Skin of body (tissue), 1 donor: ENCODE measurements at regions not wholly inside any gene's neighbourhood (a gene's known extent, or its start where the extent isn't known, plus 50 kb on each side); places are given as distances from the start of the nearest gene placed in this dataset.
A peak's percentile ranks its signal among the peaks of the same experiment; 100 is the strongest.

ENCODE experiments used
- DNase-seq: peaks from one replicate; lab custom pipeline; 2025; lab: John Stamatoyannopoulos, UW

DNA sequence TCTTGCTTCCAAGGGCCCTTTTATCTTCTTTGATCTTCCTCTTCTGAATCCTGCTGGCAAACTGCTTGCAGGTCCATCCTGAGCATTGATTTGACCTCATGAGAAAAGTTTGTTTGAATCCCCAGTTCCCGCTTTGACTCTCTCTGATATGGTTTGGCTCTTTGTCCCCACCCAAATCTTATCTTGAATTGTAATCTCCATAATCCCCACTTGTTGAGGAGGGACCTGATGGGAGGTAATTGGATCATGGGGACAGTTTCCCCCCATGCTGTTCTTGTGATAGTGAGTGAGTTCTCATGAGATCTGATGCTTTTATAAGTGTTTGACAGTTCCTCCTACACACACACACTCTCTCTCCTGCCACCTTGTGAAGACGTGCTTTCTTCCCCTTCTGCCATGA lies 126.6 kb upstream of the ARHGAP20 start:
- DNase-seq = no peak

DNA sequence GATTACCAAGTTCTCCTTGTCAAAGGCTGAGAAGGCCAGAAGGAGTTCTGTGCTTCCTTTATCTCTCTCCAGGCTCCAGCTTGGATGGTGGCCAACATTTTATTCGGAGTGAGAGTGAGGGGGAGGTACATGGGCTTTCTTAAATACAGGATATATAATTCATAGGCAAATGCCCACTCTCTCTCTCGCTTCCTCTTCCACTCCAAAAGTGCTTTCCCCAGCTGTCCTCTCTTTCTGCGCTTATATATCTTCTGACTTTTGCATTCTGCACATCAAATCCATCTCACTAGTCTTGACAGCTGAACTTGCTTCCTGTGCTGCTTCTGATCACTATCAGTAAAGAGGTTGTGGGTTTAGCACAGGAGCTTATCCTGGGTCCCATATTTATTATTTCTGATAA lies 125.4 kb upstream of the ARHGAP20 start:
- DNase-seq = no peak

DNA sequence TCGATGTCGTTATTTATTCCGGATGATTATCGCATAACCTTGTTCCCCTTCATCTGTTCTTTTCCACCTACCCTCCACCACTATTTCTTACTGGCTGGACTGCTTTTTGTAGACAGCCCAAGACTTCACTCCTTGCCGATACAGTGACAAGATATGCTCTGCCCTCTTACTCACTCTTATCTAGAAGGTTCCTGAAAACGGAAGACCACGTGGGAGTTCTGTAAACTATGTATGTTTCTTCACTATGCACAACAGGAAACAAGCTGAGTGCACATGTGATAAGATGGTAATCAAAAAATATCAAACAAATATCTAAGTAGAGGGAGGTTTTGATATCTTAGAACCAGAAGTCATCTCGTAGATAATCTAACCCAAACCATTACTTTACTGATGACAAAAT lies 122.9 kb upstream of the ARHGAP20 start:
- DNase-seq = no peak

DNA sequence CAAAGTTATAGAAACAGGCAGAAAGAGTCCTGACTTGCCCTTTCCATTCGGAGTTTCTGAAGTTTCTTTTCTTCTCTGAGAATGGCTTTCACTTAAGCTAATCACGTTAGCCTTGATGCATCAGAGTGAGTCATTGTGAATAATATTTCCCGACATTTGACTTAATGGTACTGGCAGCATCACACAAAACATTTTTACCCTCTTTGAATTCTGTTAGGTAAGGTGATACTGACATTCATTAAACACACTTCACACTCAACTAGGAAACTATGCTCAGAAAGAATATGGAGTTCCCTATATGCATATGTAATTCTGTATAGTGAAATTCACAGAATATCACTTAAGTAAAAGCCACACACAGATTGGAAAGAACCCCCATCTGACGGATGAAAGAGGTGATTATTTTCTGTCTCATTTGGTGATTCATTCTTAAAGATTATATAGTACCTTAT lies 120.8 kb upstream of the ARHGAP20 start:
- no peak for DNase-seq

DNA sequence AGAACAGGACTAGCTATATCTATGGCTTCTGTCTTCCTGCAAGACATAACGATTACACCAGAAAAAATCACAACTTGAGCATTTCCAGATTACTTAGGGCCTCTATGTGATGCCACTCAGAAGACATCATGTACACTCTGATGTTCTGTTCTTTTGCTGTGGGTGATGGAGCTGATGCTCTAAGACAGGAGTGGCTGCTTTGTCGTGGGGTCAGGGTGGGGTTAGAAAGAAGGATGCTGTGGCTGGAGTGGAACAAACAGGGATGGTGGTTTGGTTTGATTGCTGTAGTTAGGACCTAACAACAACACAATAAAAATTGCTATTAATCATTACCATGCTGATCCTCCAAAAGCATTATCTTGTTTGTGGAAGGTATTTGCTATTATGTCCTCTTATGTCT lies 120.3 kb upstream of the ARHGAP20 start:
- no peak for DNase-seq

DNA sequence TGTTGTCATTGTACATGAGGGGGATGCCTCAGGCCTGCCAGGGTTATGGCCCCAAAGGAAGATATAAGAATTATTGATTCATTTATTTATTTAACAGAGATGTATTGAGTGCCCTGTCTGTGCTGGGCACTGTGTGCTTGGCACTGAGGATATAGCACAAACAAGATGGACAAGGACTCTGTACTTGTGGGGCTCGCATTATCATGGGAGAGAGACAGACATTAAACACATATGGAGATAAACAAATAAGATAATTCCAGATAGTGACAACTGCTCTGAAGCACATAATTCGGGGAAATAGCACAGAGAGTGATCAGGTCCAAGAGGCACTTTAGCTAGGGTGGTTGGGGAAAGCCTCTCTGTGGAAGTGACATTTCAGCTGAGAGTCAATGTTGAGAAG lies 119.8 kb upstream of the ARHGAP20 start:
- DNase-seq = no peak

DNA sequence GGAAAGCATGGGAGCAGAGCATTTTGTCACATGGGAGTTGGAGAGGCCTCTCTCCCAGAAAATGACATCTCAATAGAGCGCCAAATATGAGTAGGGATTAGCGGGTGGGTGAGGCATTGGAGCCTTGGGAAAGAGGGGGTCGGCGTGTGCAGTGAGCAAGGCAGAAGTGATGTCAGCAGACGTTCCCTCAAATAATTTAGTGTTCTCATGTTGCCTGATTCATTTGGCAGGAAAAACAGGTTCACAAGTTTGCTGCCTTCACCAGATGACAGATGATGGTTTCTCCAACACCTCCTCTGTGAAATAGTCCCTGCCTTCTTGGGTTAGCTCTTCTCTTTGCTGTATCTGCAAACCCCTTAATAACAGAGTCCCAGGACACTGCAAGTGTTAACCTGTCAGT lies 118.5 kb upstream of the ARHGAP20 start:
- peak; percentile 5 for DNase-seq

DNA sequence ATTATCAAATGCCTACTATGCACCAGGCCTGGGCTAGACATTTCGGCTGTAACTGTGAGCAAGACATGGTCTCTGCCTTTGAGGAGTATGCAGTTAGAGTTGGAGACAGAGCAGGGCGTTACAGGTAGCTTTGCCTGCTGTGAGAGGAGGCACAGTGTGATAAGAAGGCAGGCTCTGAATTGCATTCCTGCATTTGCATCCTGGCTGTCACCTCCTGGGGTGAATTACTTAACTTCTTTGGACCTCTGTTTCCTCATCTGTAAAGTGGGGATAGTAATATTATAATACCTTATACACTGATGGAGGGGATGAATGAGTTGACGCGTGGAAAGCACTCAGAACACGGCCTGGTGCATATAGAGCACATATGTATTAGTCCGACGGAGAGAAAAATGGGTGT lies 118.1 kb upstream of the ARHGAP20 start:
- no peak for DNase-seq

DNA sequence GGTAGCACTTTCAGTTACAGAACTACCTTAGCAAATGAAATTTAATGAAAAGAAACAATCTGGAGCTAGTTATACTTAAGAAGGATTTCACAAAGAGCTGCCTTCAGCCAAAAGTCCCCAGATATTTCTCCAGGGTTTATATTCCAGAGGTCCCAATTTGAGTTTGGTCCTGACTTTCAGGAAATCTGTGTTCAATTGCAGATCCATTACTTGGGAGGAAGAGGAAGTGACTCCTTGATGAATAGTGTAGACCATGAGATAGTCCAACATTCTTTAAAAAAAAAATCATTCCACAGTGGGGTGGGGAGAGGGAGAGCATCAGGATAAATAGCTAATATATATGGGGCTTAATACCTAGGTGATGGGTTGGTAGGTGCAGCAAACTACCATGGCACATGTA lies 117.6 kb upstream of the ARHGAP20 start:
- no peak for DNase-seq

DNA sequence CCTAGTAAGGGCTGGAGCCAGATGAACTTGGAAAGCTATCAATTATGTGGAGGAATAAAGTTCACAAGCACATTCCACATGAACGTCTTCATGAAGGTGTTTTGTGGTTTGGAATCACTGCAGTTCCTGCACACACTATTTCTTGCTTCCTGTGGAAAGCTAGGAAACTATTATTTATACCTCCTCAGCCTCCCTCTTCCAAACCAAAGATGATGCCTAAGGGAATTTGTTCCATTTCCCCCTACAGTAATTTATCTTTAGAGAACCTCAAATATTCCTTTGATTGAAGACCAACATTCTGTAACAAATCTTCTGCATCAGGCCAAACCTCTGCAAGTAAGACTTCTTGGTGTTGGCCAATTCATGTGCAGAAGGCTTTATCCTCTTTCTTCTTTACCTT lies 115.8 kb upstream of the ARHGAP20 start:
- no peak for DNase-seq

DNA sequence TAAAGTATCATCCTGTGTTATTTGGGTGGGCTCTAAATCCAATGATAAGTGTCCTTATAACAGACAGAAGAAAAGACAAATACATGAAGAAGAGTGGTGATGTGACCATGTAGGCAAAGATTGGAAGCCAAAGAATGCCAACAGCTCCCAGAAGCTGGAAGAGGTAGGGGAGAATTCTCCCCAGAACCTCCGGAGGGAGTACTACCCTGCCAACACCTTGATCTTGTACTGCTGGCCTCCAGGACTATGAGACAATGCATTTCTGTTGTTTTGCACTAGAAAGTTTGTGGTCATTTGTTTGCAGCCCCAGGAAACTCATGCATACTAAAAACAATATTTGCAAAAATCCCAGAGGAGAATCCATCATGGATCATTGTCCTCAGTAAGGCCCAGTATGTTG lies 115.0 kb upstream of the ARHGAP20 start:
- no peak for DNase-seq

DNA sequence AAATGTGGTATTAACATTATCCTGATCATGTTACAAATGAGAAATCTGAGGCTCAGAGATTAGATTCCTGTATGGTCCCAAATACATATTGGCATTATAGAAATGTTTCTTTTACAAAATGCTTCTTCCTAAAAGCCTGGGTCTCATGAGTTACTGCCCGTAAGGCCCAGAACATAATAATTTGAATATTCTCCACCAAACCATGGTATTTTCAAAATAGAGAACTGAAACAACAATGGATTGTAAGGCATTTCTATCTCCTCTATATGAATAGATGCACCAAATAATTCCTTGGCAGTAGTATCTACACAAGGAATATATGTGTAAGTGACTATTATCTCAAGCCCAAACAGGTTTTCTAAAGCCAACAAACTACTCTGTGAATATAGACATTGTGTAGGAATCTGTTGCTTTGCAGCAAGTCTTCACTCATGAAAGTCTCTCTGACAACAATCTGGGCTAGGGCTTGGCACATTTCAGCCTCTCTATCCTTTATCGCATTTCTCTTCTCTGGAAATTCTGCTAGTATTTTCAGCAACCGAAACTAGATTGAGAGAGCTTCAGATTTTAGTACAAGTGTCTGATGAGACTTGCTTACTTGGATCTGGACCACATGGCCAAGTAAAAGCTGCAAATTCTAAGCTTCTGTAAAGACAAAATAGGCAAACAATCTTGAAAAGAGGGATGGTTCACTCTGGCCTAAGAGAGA lies 112.8 kb upstream of the ARHGAP20 start:
- DNase-seq = no peak

DNA sequence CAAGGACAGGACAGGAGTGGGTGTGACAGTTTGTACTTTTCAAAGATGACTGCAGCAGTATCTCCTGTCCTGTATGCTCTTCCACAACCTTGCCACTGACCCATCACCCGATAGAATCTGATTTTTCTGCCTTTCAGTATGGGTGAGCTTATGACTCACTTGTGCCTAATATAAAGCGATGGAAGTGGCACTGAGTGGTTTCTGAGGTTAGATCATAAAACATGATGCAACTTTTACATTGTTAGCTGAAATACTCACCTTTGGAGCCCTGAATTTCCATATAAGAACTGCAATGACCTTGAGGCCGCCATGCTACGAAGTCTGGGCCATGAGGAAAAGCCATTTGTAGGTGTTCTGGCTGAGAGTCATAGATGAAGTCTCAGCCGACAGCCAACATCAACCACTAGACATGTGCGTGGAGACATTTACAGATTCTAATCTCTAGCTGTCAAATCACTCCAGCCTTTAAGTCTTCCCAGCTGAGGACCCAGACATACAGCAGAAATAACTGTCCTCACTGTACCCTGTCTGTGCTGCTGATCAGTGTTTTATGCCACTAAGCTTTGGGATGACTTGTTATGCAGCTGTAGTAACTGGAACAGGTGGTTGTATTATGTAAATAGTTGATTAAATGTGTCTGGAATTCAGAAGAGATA lies 105.9 kb upstream of the ARHGAP20 start:
- no peak for DNase-seq

DNA sequence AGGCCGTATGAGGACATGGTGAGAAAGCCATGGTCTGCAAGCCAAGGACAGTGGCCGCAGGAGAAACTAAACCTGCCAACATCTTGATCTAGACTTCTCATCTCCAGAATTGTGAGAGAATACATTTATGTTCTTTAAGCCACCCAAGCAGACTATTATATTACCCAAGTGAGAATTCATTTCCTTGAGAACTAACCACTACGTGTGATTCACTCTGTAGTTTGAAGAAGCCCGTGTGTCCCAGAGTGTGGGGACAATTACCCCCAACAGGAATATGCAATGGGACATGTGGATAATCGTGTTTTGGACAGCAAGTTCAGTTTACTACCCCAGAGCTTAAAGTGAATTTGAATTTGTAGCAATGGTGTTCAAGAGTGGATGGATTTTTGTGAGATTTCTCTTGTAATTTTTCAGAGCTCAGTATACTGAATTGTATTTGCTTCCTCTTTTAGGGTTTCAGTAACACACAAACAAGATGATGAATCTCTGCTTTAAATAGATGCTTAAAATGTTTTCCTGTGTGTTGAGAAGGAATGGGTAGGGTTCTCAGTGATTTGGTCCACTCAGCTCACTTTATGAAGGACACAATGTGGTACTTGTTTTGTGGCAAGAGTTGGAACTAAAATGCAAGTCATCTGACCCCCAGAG lies 100.0 kb upstream of the ARHGAP20 start:
- peak; percentile 1 for DNase-seq

DNA sequence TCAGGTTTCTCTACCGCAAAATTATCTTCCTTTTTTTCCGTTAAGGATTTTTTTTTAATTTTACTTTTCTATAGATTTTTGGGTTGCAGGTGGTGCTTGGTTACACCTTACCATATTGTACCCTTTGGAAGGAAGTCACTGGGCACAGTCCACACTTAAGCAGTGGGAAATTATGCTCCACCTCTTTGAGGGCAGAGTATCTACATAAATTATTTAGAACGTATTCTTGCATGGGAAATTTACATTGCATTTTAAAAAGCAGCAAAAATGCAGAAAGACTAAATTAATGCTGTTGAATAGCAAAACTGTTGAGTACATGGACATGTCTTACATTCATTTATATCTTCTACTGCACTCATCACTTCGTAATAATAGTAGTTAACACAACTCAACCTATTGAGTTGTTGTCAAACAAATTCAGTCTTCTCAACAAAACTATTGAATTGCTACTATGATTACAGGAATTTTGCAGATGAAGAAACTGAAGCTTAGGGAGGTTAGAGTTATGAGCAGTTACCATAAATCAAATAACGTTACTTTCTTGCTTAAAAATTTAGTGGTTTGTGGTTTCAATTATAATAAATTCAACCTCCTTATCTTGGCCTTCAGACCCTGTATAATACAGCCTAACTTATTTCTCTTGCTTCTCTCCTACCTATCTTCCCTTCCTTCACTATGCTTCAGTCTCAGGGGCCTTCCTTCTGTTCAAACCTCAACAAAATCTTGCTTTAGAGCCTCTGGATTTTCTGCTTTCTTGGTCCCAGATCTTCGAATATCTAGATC lies 97.4 kb upstream of the ARHGAP20 start:
- no peak for DNase-seq

DNA sequence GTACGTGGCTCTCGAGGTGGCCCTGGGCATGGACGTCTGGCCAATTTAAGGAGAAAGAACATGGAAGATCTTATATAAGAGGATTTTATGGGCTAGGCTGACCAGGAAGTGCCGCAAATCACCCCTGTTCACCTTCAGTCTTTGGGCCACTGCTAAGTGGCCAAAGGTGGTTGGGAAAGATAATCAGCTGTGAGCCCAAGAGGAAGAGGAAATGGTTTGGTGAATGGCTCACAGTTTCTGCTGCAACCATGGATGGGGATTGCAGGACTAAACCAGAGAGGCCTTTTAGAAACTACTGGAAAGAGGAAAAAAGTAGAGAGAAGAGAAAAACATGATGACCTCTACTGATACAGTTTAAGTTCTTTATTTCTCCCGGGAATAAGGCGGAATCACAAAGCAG lies 96.0 kb upstream of the ARHGAP20 start:
- no peak for DNase-seq

DNA sequence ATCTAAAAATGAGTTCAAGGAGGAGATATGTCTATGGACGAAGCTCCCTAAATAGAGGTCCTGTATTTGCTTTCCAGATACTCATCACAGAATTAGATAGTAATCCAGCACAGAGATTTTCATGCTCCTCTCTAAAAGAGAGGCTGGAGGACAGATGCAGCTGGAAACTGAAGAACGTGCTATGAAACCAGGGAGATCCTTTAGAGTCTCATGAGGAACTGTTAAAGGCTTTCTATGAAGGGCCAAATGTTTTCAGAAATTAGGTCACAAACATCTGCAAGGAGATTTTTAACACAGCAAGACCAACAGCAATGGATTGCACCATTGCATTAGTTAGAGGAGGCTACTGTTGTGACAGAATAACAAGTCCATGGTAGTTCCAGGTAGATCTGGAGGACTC lies 95.6 kb upstream of the ARHGAP20 start:
- peak; percentile 61 for DNase-seq

DNA sequence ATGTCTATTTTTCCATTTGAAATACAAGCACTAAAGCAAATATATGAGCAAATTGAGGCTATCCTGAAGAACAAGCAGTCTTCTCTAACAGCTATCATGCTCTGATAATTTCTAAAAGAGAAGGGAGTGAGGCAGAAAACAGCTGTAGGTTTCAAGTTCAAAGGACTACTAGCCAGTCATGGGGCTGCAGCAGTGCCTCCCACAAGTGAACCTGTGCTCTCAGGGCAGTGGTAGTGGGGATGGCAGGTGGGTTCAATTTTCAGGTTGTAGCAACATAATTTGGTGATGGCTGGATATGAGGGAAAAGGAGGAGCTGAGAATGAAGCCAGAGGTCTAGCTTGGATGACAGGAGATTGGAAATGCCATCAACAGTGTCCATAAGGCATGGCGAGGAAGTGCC lies 93.5 kb upstream of the ARHGAP20 start:
- no peak for DNase-seq

DNA sequence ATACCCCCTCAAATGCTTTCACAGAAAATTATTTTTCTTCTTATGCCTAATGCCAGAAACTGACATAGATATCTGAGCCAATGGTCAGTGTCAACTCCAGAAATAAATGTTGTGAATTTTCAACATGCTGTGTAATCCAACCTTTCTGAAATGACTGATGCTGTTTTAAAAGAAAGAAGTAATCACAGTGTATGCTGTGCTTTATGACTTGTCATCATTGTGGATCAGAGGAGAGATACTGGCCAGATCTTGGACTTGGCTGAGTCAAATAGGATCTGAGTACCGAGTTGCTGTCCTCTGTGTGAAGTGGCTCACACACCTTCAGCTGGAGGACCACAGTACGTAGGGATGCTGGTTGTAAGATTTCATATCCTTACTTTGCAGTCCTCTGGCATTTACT lies 89.9 kb upstream of the ARHGAP20 start:
- DNase-seq = no peak

DNA sequence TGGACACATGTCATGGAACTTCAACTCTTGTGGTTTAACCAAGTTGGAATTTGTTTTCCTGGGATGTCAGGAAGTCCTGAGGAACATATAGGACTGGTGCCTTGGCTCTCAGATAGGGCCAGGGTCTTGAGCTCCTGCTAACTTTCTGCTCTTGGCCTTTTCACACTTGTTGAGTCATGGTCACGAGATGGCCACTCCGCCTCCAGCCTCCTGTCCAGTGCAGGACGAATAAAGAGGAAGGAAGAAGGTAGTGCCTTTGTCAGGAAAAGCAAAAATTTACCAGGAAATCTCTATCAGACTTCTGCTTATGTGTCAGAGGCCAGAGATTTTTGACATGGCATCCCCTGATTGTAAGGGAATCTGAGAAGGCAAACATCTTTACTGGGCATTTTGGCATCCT lies 89.1 kb upstream of the ARHGAP20 start:
- no peak for DNase-seq

DNA sequence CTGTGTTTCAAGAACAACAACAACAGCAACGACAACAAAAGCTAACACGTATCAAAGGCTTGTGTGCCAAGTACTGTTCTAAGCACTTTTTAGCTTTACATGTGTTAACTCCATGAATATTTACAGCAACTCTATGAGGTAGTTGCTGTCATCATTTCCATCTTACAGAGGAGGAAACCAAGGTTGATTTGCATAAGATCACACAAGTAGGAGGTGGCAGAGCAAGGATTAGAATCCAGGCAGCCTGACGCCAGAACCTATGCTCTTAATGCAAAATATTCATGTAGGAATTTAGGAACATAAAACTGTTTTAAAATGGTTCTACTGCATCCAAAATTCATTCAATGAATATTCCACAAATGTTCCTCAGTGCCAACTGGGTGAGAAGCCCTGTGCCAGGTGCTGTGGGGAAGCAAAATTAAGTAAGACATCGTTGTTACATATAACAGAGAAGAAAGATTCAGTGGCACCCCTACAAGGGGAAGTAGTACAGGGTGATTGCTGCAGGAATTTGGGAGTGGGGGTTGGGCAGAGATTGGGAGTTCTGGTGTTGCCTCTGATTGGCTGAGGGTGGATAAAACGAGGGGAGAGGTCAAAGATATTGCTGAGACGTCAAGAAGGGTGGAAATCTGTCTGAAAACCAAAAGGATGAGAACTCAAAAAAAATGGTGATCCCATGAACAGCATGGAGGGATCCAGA lies 86.1 kb upstream of the ARHGAP20 start:
- no peak for DNase-seq

DNA sequence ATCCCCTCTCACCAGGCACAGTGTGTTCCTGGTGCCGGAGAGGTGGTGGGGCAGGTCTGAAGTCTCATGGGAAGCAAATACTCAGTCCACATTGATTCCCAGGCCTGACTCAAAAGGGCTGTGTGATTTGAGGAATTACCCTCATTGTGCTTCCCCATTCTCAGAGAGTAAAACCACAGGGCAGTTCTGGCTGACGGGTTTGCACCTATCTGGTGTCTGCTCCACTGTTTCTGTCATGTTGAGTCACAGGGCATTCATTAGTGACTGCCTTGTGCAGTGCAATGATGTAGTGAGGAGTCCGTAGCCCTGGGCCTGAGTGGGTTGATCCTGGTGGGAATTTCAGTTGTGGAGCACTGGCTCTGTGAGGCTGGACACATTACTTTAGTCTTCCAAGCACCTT lies 85.2 kb upstream of the ARHGAP20 start:
- no peak for DNase-seq
